ENCODE measurements at regions not wholly inside any gene's neighbourhood (a gene's known extent, or its start where the extent isn't known, plus 50 kb on each side); places are given as distances from the start of the nearest gene placed in this dataset.

- TF ChIP-seq, protein P1, sequence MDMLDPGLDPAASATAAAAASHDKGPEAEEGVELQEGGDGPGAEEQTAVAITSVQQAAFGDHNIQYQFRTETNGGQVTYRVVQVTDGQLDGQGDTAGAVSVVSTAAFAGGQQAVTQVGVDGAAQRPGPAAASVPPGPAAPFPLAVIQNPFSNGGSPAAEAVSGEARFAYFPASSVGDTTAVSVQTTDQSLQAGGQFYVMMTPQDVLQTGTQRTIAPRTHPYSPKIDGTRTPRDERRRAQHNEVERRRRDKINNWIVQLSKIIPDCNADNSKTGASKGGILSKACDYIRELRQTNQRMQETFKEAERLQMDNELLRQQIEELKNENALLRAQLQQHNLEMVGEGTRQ (IDR thresholded peaks at IDR 0.05; ENCODE audit: low read depth, low read length) = no peak
- TF ChIP-seq NFE2L2 (IDR thresholded peaks at IDR 0.05; ENCODE audit: low read depth, low read length) (no peak), CHD1 (IDR thresholded peaks at IDR 0.05; ENCODE audit: low read depth, low read length) (no peak)
These were observed 361.0 kb downstream of the SHQ1 start (continued) for GRCh38 chr3:72487078-72487765.

DNA sequence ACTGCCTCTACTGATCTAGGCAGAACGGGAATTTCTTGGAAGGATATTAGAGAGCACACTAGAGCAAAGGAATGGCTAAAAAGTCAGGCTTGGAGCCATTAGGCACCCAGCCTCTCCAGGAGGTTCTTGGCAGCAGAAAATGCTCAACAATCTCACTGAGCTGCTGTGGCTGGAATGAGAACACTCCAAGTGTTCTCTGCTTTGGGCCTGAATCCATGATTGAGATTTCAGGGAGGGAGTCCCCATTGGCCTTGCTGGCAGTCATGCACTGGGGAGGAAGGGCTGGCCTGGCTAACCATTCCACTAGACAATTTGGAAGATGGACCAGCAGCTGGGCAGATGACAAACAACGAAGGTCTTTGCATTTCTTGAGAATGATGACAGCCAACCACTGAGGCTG lies 362.6 kb downstream of the SHQ1 start:
- intact Hi-C loops (cut with micrococcal nuclease) (loop anchor here (5.0 kb wide), 1 partner anchor 107 kb away; no protein-coding TSS in a partner anchor), dilution Hi-C loops (cut with HindIII; ENCODE audit: low sequenced_read_pairs, unreplicated experiment) (no loop called here)

More for the DNA sequence above, 362.6 kb downstream of the SHQ1 start:
- ChIA-PET CTCF (no interaction called here), POLR2A (ENCODE audit: unreplicated experiment) (no interaction called here)
- ATAC-seq (ENCODE audit: low read depth) (no peak), DNase-seq (peak; percentile 10)
- Histone ChIP-seq H2AK5ac (ENCODE audit: low read depth, low read length) (peak overlapping the region; percentile 60; the same call in 1 of the 2 replicates), H3K9me3 (ENCODE audit: control insufficient read depth, insufficient read depth, low read length) (no peaks in the 10 kb centered on the region), H3K4me3 (ENCODE audit: insufficient read depth, low read depth, low read length) (no peak overlapping the region), H4K5ac (ENCODE audit: low read depth, low read length) (no peak overlapping the region), H4K20me1 (ENCODE audit: insufficient read depth, low read length) (no peaks in the 10 kb centered on the region), H3K4ac (ENCODE audit: low read depth, low read length) (peak overlapping the region; percentile 37), H3K79me1 (ENCODE audit: low read depth in 1 of 2, low read length in 2 of 2) (no peaks in the 10 kb centered on the region), H2BK20ac (ENCODE audit: low read depth, low read length) (peak overlapping the region; percentile 72), H3K18ac (ENCODE audit: low read depth, low read length) (peak overlapping the region; percentile 37), H3K56ac (ENCODE audit: extremely low read depth, insufficient read depth, low read length) (no peak overlapping the region), H3K36me3 (ENCODE audit: control insufficient read depth, insufficient read depth, low read length) (no peaks in the 10 kb centered on the region), H3K27me3 (ENCODE audit: control insufficient read depth, insufficient read depth, low read length) (no peaks in the 10 kb centered on the region), H3K23ac (ENCODE audit: low read depth, low read length) (no peak overlapping the region), H3K14ac (replicated peaks; ENCODE audit: low read depth, low read length) (no peak overlapping the region; the same call in 1 of the 2 replicates), H3K27ac (ENCODE audit: insufficient read depth, low read length) (no peak overlapping the region), H3K9ac (ENCODE audit: low read depth, low read length) (no peak overlapping the region), H2BK5ac (ENCODE audit: low read depth, low read length, poor library complexity, severe bottlenecking) (no peak overlapping the region), H3K4me2 (ENCODE audit: low read depth, low read length) (no peak overlapping the region), H2BK120ac (ENCODE audit: low read depth, low read length) (peak overlapping the region; percentile 68), H3K9me1 (ENCODE audit: insufficient read depth, low read length) (peaks cover 16% of the 10 kb centered on the region), H4K8ac (ENCODE audit: low read depth in 2 of 2, low read length in 2 of 2) (peak overlapping the region in 1 of 2 experiments; percentile 50; a peak in 1 of 4 replicates), H2BK15ac (ENCODE audit: low read depth, low read length) (0 out of 3 replicates have a peak overlapping the region, but pooled peaks have one; percentile 32), H3K4me1 (ENCODE audit: control insufficient read depth, insufficient read depth, low read length) (peaks cover 23% of the 10 kb centered on the region), H2AK9ac (replicated peaks; ENCODE audit: low read depth, low read length, poor library complexity) (peak overlapping the region; percentile 44), H2AFZ (replicated peaks; ENCODE audit: low read length, poor library complexity) (peak overlapping the region; percentile 26), H4K91ac (ENCODE audit: insufficient read depth, low read depth, low read length) (peak overlapping the region; percentile 52)
- in situ Hi-C loops (cut with MboI; ENCODE audit: low sequenced_read_pairs) = no loop called here
- TF ChIP-seq FOS (IDR thresholded peaks at IDR 0.05; ENCODE audit: low read depth, low read length) = no peak
- no TSS peak for BruUV-seq (replicated peaks)
- WGBS, 2 experiments (ENCODE audit: extremely low coverage in 2 of 2, insufficient read length in 1 of 2) = no CpG with 5 or more reads among the region's 2 CpGs

Data from IMR-90 (cell line).